Stomach (tissue), 4 donors: ENCODE measurements at regions not wholly inside any gene's neighbourhood (a gene's known extent, or its start where the extent isn't known, plus 50 kb on each side); places are given as distances from the start of the nearest gene placed in this dataset.

ENCODE experiments used
- POLR2A ChIP-seq, 4 donors: fragments of 450-650 bp; IDR thresholded peaks; one replicate each; pipeline ENCODE4 v1.6.1; 2016; ENCODE audit warnings: antibody characterized with exemption in 4 of 4, control low read depth in 2 of 4, mild to moderate bottlenecking in 1 of 4, moderate library complexity in 1 of 4
- TF ChIP-seq, protein P1 (sequence below), 7 experiments: fragments of 450-650 bp in 4 of 7; fragments of 200-600 bp in 3 of 7; sonication (generic) in 3 of 7; IDR thresholded peaks; one replicate each; pipeline ENCODE4 v1.5.1; 2016 to 2019; ENCODE audit warnings: antibody characterized with exemption in 7 of 7, control low read depth in 2 of 7, mild to moderate bottlenecking in 1 of 7

DNA sequence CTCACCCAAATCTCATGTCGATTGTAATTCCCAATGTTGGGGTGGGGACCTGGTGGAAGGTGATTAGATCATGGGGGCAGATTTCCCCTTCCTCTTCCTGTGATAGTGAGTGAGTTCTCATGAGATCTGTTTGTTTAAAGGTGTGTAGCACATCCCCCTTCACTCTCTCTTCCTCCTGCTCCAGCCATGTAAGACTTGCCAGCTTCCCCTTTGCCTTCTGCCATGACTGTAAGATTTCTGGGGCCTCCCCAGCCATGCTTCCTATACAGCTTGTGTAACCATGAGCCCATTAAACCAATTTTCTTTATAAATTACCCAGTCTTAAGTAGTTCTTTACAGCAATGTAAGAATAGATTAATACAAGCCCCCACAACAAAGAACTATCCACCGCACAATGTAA lies 109.9 kb upstream of the JAZF1 start:
- TF ChIP-seq POLR2A (IDR thresholded peaks at IDR 0.05): no peak
- TF ChIP-seq, protein P1, sequence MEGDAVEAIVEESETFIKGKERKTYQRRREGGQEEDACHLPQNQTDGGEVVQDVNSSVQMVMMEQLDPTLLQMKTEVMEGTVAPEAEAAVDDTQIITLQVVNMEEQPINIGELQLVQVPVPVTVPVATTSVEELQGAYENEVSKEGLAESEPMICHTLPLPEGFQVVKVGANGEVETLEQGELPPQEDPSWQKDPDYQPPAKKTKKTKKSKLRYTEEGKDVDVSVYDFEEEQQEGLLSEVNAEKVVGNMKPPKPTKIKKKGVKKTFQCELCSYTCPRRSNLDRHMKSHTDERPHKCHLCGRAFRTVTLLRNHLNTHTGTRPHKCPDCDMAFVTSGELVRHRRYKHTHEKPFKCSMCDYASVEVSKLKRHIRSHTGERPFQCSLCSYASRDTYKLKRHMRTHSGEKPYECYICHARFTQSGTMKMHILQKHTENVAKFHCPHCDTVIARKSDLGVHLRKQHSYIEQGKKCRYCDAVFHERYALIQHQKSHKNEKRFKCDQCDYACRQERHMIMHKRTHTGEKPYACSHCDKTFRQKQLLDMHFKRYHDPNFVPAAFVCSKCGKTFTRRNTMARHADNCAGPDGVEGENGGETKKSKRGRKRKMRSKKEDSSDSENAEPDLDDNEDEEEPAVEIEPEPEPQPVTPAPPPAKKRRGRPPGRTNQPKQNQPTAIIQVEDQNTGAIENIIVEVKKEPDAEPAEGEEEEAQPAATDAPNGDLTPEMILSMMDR (IDR thresholded peaks at IDR 0.05): no peak
